Activated CD8-positive, alpha-beta memory T cell treated with anti-CD3 and anti-CD28 coated beads, Interleukin-2, amount 50 U/mL, for 24 hours (primary cell): ENCODE measurements at regions not wholly inside any gene's neighbourhood (a gene's known extent, or its start where the extent isn't known, plus 50 kb on each side); places are given as distances from the start of the nearest gene placed in this dataset.

Experiments used
- DNase-seq: peaks from one replicate; pipeline ENCODE4 v3.0.0-alpha.2; 2020; ENCODE audit errors: extremely low read depth

DNA sequence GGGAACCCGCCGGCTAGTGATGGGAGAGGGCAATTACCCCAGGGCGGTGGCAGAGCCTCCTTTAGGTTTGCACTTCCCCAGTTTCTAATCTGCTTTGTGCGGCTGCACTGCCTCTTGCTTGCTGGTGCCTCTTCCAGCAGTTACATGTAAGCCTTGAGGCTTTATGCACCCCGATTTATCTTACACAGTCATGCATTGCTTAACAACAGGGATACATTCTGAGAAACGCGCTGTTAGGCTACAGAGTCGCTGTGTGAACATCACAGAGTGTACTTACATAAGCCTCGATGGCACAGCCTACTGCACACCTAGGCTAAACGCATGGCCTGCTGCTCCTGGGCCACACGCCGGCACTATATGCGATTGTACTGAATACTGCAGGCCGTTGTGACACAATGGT lies 155.6 kb upstream of the MKI67 start:
- DNase-seq = no peak

DNA sequence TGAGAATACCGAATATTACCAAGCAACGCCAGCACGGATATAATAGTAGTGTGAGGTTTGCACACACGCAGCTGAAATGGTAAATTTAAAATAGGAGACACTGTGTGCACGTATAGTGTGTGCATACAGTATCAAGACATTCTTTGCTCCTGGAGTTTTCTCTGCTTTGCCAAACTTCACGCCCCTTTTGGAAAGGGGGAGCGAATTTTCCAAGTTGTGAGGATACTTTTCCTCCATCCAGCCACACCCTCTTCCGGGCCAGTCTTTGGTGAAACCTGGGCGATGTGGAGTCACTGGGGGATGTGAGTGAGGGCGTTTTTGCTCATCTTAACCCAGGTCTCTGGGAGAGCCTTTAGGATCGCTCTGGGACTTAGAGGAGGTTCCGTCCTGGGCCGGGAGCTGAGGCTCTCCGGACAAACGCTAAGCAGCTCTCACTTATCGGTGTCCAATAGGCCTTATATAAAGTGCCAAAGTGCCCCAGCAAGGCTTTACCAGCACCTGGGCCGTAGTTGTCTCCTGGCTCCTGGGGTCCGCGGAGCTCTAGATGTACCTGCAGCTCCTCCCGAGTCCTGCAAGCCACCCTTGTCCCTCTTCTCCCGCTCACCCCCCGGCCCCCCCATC lies 160.0 kb upstream of the MKI67 start:
- DNase-seq = no peak

DNA sequence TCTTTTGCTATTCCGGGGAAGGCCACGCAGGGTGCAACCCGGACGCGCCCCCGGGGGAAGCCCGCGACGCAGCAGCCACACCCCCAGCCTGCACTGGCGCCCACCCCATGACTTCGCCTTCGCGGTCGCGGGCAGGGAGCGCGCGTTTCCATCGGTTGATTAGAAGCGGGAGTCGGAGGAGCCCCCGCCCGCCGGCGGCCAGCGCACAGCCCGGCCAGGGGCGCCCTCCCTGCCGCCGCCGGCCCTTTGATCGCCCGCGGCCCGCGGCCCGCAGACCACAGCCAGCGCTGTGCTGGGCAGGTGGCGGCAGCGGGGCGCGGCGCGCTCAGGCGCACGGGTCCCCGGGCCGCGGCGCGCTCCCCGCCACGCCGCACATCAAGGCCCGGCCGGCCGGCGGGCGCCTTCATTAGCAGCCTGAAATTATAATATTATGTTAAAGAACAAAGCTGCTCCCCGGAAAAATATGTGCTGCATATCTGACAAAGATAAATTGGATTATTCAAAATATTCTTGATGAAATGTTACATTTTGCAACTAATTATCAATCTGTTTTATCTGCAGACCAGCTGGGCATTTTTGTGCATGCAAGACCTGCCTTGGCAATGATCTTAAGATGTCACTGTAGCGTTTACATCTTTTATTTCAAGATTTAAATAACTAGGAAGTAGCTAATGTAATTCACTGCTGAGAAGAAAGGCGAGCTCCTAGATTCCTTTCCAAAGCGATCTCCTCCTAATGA lies 160.7 kb upstream of the MKI67 start:
- DNase-seq = no peak

DNA sequence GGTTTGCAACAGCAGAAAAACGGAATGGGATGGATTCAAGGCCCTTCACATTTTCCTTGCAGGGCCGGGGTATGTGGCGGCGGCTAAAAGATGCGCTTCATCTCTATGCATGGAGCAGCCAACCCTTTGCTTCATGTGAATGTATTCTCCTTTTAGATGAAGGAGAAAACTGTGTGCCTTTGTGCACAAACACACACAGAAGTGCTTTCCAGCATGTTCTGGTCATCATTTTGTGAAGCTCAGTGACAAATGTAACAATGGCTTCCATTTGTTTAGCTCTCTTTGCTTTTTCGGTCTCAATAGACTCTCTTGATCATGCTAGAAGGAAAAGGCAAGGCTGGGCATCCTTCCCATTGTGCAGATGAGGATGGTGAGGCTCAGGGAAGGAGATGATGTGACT lies 161.7 kb upstream of the MKI67 start:
- DNase-seq = no peak

- no peak for DNase-seq
Observed at GRCh38 chr10:128289621-128290020, 163.4 kb upstream of the MKI67 start.

- no peak for DNase-seq
Observed at GRCh38 chr10:128295003-128295402, 168.8 kb upstream of the MKI67 start.

DNA sequence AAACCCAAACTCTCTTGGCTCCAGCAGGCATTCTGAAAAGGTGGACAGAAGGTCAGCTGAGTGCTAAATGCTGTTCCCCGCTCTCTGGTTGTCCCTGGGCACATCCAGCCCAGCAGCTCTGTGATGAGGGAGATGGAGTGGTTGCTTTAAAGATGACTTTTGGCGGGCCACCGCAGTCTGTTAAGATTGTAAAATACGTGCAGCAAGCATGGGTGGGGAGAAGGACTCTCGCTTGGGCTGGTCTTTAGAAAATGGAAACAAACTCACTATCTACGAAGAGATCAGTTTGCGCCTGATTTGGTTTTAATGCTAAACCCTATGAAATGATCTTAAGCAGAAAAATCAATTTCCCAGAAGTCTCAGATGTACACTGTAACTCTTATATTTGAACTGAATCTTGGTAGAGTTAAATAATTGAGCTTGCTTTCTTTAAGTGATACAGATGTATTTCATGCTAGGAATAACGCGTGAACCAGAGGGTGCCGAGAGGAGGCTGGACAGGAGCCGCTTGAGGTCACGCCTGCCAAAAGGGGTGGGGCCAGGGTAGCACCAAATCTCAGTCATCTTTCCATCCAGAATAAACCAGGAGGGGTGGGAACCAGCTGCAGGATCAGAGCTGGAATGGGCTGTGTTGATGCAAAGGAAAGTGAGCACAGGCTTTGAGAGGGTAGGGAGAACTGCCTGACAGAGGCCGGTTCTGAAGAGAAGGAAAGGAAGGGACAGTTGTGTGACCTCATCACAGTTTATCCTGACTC lies 170.2 kb upstream of the MKI67 start:
- no peak for DNase-seq

DNA sequence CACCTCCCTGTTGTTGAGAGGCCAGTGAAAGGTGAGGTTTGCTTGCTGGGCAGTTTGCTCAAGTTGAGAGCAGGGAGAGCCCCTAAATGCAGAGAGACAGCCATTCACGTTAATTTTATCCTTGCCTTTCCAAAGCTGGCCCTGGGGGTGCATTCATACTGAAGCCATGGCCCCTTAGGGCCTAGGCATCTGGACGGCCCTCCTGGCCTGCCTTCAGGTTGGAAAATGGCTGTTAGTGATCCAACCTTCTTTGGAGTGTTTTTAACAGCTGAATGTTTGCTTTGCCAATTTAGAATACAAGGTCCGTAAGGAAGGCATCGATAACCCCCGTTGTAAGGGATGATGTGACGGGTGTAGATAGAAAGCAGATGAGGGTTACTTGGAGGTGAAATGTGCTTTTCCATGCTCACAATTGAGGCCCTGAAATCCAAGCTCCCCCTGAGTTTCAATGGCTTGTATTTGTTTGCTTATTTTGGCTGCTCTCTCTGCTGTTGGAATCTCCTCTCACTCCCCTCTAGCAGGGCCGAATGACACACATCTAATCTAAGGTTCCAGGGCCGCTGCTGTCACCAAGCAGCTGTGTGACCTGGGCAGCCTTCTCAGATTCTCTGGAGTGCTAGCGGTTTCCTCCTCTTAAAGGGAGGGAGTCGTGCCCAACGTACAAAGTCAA lies 171.6 kb upstream of the MKI67 start:
- no peak for DNase-seq

DNA sequence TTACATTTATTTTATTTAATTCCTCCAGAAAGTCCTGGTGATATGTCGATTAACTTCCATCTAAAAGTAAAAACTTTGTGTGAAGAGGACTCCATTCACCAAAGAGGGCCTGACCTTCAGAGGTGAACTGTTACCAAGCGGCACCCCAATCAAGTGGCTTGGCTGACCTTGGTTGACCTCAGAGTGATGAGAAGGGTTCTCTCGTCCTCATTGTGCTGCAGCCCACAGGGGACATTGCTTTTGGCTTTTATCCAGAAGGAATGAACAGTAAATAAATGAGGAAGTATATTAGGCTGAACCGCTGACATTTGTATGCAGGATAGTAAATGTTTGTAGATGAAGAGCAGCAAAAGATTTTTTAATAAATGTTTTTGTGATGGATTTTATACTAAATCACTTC lies 172.4 kb upstream of the MKI67 start:
- DNase-seq = no peak

- no peak for DNase-seq
Observed at GRCh38 chr10:128300290-128300824, 174.1 kb upstream of the MKI67 start.

- DNase-seq = no peak
Observed at GRCh38 chr10:128301051-128301450, 174.8 kb upstream of the MKI67 start.

DNA sequence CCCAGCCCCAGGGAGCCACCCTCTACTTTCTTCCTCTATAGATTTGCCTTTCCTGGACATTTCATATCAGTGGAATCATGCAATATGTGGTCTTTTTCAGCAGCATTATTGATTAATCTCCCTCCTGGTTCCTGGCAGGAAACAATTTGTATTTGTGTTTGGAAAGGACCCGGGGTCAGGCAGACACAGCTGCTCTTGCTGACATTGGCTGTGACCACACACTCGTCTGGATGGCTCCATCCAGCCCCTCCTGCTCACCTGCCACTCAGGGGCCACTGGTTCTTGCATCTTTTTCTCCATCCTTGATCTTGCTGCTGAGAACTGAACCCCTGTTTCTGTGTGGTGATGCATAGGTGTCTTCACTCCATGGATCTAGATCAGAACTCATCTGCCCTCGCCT lies 176.6 kb upstream of the MKI67 start:
- DNase-seq = no peak

DNA sequence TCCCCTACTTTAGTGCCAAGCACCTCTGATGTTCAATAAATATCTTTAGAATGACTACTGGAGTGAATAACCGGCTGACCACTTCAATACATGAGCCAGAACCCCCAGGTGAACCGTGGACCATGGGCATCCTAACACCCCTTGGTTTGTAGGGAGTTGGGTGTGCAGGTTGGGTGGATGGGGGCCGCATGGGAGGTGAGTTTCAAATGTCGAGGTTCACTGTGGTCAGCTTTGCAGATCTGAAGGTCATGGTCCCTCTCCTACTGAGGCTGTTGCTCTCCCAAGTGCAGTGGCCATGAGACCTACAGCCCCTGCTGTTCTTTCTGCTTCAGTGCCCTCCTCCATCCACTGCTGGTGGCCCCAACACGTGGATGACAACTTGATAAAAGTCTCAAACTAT lies 178.0 kb upstream of the MKI67 start:
- DNase-seq = no peak

DNA sequence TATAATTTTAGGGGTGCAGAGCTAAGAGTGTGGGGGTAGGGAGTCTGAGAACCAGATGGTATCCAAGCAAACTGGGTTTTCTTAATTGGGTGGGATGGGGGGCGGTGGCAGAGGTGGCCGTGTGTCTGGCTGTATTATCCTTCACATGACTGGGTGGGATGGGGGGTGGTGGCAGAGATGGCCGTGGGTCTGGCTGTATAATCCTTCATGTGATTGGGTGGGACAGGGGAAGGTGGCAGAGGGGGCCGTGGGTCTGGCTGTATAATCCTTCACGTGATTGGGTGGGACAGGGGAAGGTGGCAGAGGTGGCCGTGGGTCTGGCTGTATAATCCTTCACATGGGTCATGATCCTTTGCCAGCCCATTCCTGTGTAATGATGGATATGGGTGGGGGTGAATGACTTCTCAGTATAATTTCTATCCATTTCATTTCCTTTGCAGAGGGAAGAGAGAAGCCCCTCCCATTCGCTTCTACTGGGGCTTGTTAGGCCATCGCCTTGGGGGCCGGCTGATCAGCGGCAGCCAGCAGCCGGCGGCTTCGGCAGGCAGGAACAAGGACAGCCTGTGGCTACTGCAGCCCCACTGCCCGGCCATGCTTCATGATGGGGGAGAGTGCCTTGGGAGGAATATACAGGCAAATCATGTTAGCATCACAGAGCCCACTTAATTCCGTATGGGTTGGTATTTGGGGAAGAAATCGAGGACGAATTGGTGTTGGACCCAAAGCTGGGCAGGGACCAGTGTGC lies 179.6 kb upstream of the MKI67 start:
- no peak for DNase-seq

DNA sequence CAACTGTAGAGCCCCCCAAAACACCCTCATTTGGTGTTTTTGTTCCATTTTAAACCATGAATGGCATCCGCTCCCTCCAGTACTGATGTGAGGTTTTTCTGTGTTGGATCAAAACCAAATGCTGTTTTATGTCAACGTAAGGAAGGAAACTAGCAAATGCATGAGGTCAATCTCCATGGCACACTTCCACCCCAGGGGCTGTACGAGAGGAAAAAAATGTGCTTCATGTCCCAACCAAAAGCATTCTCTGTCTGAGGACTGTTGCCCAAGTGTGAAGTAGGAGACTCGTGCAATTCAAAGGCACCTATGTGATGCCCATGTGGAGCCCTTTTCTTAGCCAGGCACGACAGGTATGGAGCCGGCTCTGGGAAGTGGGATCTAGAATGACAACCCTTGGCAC lies 180.3 kb upstream of the MKI67 start:
- DNase-seq = no peak

DNA sequence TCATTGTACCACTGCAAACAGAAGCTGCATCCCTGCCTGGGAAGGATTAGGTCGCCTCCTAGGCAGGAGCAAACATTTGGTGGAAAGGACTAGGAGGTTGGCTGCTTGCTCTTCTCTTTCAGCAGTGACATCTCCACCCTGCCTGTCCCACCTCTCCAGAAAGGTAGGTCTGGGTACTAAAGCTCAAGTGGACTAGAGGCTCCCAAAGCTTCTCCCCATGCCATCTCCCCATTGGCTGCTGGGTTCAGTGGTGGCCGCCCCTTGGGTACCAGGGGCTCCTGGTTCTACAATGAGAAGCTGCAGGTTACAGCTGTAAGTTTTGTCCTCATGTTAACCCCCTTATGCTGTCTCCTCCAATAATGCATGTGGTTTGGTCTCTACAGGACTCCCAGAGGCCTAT lies 180.7 kb upstream of the MKI67 start:
- no peak for DNase-seq

GRCh38 chr10:128307820-128308219 lies 181.6 kb upstream of the MKI67 start:
- DNase-seq = no peak

DNA sequence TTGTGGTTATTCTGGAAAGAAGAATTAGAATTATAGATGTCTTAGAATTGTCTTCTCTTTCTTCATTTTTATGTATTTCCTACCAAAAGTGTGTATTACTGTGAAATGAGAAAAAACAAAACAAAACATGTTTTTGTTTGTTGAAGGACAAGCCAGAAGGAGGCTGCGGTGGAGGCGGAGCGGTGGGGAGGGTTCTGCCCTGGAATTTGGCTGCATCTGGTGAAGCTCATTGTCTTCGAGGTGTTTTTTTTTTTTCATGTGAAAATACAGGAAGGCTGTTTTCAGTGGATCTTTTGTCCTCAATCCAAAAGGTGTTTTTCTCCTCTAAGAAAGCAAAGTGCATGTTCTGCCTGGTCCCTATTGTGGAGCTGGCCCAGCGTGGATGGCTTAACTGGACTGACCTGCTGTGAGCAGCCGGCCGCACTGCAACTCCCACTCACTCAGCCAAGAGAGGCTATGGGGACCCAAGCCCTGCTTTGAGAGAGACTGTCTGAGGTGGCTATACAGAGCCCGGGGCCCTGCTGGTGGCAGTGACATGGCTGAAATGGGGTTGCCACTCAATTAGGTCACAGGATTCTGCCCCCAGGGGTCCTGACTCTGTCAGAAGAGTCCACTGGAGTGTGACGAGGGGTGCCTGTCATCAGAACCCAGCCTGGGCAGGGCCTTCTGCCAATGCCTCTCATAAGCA lies 184.9 kb upstream of the MKI67 start:
- DNase-seq = no peak

DNA sequence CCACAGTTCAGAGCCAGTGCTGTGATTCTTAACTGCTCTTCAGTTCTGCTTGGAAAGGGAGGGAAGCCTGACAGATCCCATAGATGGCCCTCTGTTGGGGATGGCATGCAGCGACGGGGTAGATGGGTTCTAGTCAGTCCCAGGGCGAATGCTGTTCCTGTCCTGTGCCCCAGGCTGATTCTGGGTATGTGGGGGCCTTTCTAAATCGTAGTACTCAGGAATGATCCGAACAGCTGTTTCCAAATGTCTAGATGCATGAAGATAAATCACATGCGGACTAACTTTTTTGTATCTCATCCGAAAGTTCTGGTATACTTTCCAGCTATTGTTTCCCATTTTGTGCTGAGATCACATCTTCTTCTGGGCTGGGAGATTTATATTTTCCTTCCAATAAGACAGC lies 186.0 kb upstream of the MKI67 start:
- no peak for DNase-seq

GRCh38 chr10:128314686-128315085 lies 188.5 kb upstream of the MKI67 start:
- no peak for DNase-seq

GRCh38 chr10:128316121-128316726 lies 190.0 kb upstream of the MKI67 start:
- DNase-seq = no peak
